ENCODE measurements at regions not wholly inside any gene's neighbourhood (a gene's known extent, or its start where the extent isn't known, plus 50 kb on each side); places are given as distances from the start of the nearest gene placed in this dataset.

- Histone ChIP-seq H3K9ac (ENCODE audit: low read depth, low read length, poor library complexity, severe bottlenecking) (no peak overlapping the region), H3K4me1 (ENCODE audit: insufficient read depth, low read length, poor library complexity, severe bottlenecking) (no peaks in the 10 kb centered on the region), H3K79me2 (ENCODE audit: insufficient read depth, low read length) (no peaks in the 10 kb centered on the region), H2AFZ (ENCODE audit: low read length) (peak overlapping the region; percentile 4; the same call in 1 of the 2 replicates), H3K9me2 (replicated peaks; ENCODE audit: low read depth, low read length) (no peaks in the 10 kb centered on the region), H3K9me3 (ENCODE audit: insufficient read depth, low read depth, low read length) (no peaks in the 10 kb centered on the region), H3K4me2 (ENCODE audit: low read depth, low read length, poor library complexity, severe bottlenecking) (no peak overlapping the region), H3F3A (ENCODE audit: low read depth) (no peaks in the 10 kb centered on the region), H3K36me3 (ENCODE audit: insufficient read depth, low read length) (no peaks in the 10 kb centered on the region), H4K20me1 (ENCODE audit: insufficient read depth, low read length, poor library complexity, severe bottlenecking) (no peaks in the 10 kb centered on the region), H3K27me3 (ENCODE audit: insufficient read depth, low read length, poor library complexity, severe bottlenecking) (no peaks in the 10 kb centered on the region), H3K4me3 (ENCODE audit: low read length, poor library complexity, severe bottlenecking) (no peak overlapping the region)
- TF ChIP-seq, protein P1, sequence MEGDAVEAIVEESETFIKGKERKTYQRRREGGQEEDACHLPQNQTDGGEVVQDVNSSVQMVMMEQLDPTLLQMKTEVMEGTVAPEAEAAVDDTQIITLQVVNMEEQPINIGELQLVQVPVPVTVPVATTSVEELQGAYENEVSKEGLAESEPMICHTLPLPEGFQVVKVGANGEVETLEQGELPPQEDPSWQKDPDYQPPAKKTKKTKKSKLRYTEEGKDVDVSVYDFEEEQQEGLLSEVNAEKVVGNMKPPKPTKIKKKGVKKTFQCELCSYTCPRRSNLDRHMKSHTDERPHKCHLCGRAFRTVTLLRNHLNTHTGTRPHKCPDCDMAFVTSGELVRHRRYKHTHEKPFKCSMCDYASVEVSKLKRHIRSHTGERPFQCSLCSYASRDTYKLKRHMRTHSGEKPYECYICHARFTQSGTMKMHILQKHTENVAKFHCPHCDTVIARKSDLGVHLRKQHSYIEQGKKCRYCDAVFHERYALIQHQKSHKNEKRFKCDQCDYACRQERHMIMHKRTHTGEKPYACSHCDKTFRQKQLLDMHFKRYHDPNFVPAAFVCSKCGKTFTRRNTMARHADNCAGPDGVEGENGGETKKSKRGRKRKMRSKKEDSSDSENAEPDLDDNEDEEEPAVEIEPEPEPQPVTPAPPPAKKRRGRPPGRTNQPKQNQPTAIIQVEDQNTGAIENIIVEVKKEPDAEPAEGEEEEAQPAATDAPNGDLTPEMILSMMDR (conservative IDR thresholded peaks at IDR 0.05; ENCODE audit: low read length) = no peak
- TF ChIP-seq EZH2phosphoT487 (IDR thresholded peaks at IDR 0.05; ENCODE audit: borderline replicate concordance) = no peak
These were observed 73.9 kb upstream of the MLIP start for GRCh38 chr6:54037277-54037779.

- H3K4me2 ChIP-seq (ENCODE audit: low read depth, low read length, poor library complexity, severe bottlenecking) = no peak overlapping the region
- H3K9me3 ChIP-seq (ENCODE audit: insufficient read depth, low read depth, low read length) = no peaks in the 10 kb centered on the region
- no peaks in the 10 kb centered on the region for H3K9me2 ChIP-seq (replicated peaks; ENCODE audit: low read depth, low read length)
- no peak for TF ChIP-seq EZH2phosphoT487 (IDR thresholded peaks at IDR 0.05; ENCODE audit: borderline replicate concordance)
- TF ChIP-seq, protein P1 (conservative IDR thresholded peaks at IDR 0.05; ENCODE audit: low read length) = no peak
- no peaks in the 10 kb centered on the region for H3F3A ChIP-seq (ENCODE audit: low read depth)
- H3K36me3 ChIP-seq (ENCODE audit: insufficient read depth, low read length) = no peaks in the 10 kb centered on the region
- H4K20me1 ChIP-seq (ENCODE audit: insufficient read depth, low read length, poor library complexity, severe bottlenecking) = no peaks in the 10 kb centered on the region
- H3K4me1 ChIP-seq (ENCODE audit: insufficient read depth, low read length, poor library complexity, severe bottlenecking) = no peaks in the 10 kb centered on the region
- H3K27me3 ChIP-seq (ENCODE audit: insufficient read depth, low read length, poor library complexity, severe bottlenecking) = no peaks in the 10 kb centered on the region
- no peak overlapping the region for H2AFZ ChIP-seq (ENCODE audit: low read length)
- no peaks in the 10 kb centered on the region for H3K79me2 ChIP-seq (ENCODE audit: insufficient read depth, low read length)
- no peak overlapping the region for H3K4me3 ChIP-seq (ENCODE audit: low read length, poor library complexity, severe bottlenecking)
- H3K9ac ChIP-seq (ENCODE audit: low read depth, low read length, poor library complexity, severe bottlenecking) = no peak overlapping the region
These were observed 70.7 kb upstream of the MLIP start for GRCh38 chr6:54040545-54040944.

GRCh38 chr6:54041239-54041638 lies 70.0 kb upstream of the MLIP start:
- TF ChIP-seq, protein P1 (conservative IDR thresholded peaks at IDR 0.05; ENCODE audit: low read length) = no peak
- TF ChIP-seq EZH2phosphoT487 (IDR thresholded peaks at IDR 0.05; ENCODE audit: borderline replicate concordance) = no peak
- H3K79me2 ChIP-seq (ENCODE audit: insufficient read depth, low read length) = no peaks in the 10 kb centered on the region
- no peaks in the 10 kb centered on the region for H3K9me3 ChIP-seq (ENCODE audit: insufficient read depth, low read depth, low read length)
- no peak overlapping the region for H3K4me3 ChIP-seq (ENCODE audit: low read length, poor library complexity, severe bottlenecking)
- no peaks in the 10 kb centered on the region for H3K27me3 ChIP-seq (ENCODE audit: insufficient read depth, low read length, poor library complexity, severe bottlenecking)
- H3K9ac ChIP-seq (ENCODE audit: low read depth, low read length, poor library complexity, severe bottlenecking) = no peak overlapping the region
- H3K9me2 ChIP-seq (replicated peaks; ENCODE audit: low read depth, low read length) = no peaks in the 10 kb centered on the region
- H3K36me3 ChIP-seq (ENCODE audit: insufficient read depth, low read length) = no peaks in the 10 kb centered on the region
- no peak overlapping the region for H2AFZ ChIP-seq (ENCODE audit: low read length)
- no peaks in the 10 kb centered on the region for H4K20me1 ChIP-seq (ENCODE audit: insufficient read depth, low read length, poor library complexity, severe bottlenecking)
- H3K4me1 ChIP-seq (ENCODE audit: insufficient read depth, low read length, poor library complexity, severe bottlenecking) = no peaks in the 10 kb centered on the region
- H3F3A ChIP-seq (ENCODE audit: low read depth) = no peaks in the 10 kb centered on the region
- no peak overlapping the region for H3K4me2 ChIP-seq (ENCODE audit: low read depth, low read length, poor library complexity, severe bottlenecking)

Measured in Loucy (cell line).